ENCODE measurements at regions not wholly inside any gene's neighbourhood (a gene's known extent, or its start where the extent isn't known, plus 50 kb on each side); places are given as distances from the start of the nearest gene placed in this dataset.

- H3K4me3 ChIP-seq (ENCODE audit: low read depth in 2 of 2, low read length in 1 of 2) = peak overlapping the region in 1 of 2 experiments; percentile 35; a peak in 1 of 4 replicates
- CTCF ChIA-PET = interaction anchor here (0.6 to 5.5 kb wide), 17 partner anchors 16 to 653 kb away, joined by 3 to 50 read pairs (median 3); partner anchors contain the start of gene TRPC7
- TF ChIP-seq POLR2AphosphoS5 (IDR thresholded peaks at IDR 0.05; ENCODE audit: low read depth, low read length) (no peak), ZBTB33 (IDR thresholded peaks at IDR 0.05; ENCODE audit: borderline replicate concordance, low read depth) (no peak), EZH2phosphoT487 (IDR thresholded peaks at IDR 0.05; ENCODE audit: borderline replicate concordance, low read depth) (no peak), FOXJ3 (CRISPR knock-in tag; IDR thresholded peaks at IDR 0.05) (no peak), ELF1 (IDR thresholded peaks at IDR 0.05) (no peak), RAD21 (IDR thresholded peaks at IDR 0.05; ENCODE audit: low read length) (peak; percentile 74), CTCF (IDR thresholded peaks at IDR 0.05) (peak; percentile 80), CHD2 (IDR thresholded peaks at IDR 0.05; ENCODE audit: low read length, partially characterized antibody) (no peak), SMC3 (IDR thresholded peaks at IDR 0.05; ENCODE audit: low read depth, low read length) (peak; percentile 86), RFX5 (IDR thresholded peaks at IDR 0.05; ENCODE audit: low read length) (no peak), RCOR1 (IDR thresholded peaks at IDR 0.05; ENCODE audit: low read length) (no peak), IRF3 (IDR thresholded peaks at IDR 0.05; ENCODE audit: low read depth, low read length) (no peak)
- H3F3A ChIP-seq (replicated peaks; ENCODE audit: insufficient read depth) = no peaks in the 10 kb centered on the region
- POLR2A ChIA-PET = no interaction called here
- no peak overlapping the region for H3K27ac ChIP-seq (ENCODE audit: low read depth in 2 of 2, low read length in 1 of 2)
- H4K20me1 ChIP-seq (ENCODE audit: insufficient read depth) = no peaks in the 10 kb centered on the region
- H3K4me2 ChIP-seq = no peak overlapping the region
- H3K79me2 ChIP-seq (ENCODE audit: insufficient read depth) = no peaks in the 10 kb centered on the region
- WGBS (ENCODE audit: low lambda C conversion rate) = 5% methylated on average over 10 of the region's 11 CpGs
- no peaks in the 10 kb centered on the region for H3K9me2 ChIP-seq
- peaks cover 0 to 4% of the 10 kb centered on the region in 2 experiments; a peak in 1 of 4 replicates for H3K4me1 ChIP-seq (ENCODE audit: control insufficient read depth in 1 of 2, insufficient read depth in 2 of 2, low read depth in 1 of 2, low read length in 1 of 2)
- DNase-seq = peak; percentile 66
- no peaks in the 10 kb centered on the region for H3K36me3 ChIP-seq (replicated peaks in 1 of 2; ENCODE audit: control insufficient read depth in 1 of 2, insufficient read depth in 2 of 2, low read length in 1 of 2)
- no peaks in the 10 kb centered on the region for H3K9me3 ChIP-seq
- no peak overlapping the region for H2AFZ ChIP-seq (ENCODE audit: low read depth)
- H3K27me3 ChIP-seq (ENCODE audit: insufficient read depth) = no peaks in the 10 kb centered on the region; the same call in 1 of the 2 replicates
- H3K9ac ChIP-seq = no peak overlapping the region
Observed at GRCh38 chr5:136424835-136425584, 59.7 kb upstream of the TRPC7 start.

All from SK-N-SH (cell line).